ENCODE measurements at regions not wholly inside any gene's neighbourhood (a gene's known extent, or its start where the extent isn't known, plus 50 kb on each side); places are given as distances from the start of the nearest gene placed in this dataset.

- TF ChIP-seq CTCF (IDR thresholded peaks at IDR 0.05) (no peak), POLR2A (IDR thresholded peaks at IDR 0.05) (no peak)
Observed at GRCh38 chr6:95743591-95743990, 166.3 kb downstream of the MANEA start.

All from adrenal gland (tissue), 5 donors.